ENCODE measurements at regions not wholly inside any gene's neighbourhood (a gene's known extent, or its start where the extent isn't known, plus 50 kb on each side); places are given as distances from the start of the nearest gene placed in this dataset.

DNA sequence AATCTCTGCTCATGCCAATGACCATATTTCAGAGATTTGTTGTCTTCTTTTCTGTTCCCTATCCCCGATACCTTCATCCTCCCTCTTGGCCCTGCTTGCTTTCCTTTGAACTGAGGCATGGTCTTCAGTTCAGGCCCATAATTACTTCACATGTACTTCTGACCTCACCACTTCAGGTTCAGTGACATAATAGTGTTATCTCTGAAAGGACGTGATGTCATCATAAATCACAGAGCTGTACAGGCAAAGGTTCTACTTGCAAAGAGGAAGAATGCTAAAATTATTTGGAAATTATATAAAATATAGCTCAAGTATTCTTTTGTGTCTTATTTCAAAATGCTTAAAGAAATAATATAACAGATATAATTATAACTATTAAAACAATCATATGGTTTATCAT is 230.3 kb upstream of the ESRRG start:
- Mint-ChIP-seq H3K27ac (no peak overlapping the region), H3K9me3 (peaks cover 12% of the 10 kb centered on the region), H3K4me3 (no peak overlapping the region), H3K27me3 (no peaks in the 10 kb centered on the region), H3K36me3 (ENCODE audit: low read depth) (no peaks in the 10 kb centered on the region), H3K4me1 (ENCODE audit: low read depth) (no peaks in the 10 kb centered on the region)

DNA sequence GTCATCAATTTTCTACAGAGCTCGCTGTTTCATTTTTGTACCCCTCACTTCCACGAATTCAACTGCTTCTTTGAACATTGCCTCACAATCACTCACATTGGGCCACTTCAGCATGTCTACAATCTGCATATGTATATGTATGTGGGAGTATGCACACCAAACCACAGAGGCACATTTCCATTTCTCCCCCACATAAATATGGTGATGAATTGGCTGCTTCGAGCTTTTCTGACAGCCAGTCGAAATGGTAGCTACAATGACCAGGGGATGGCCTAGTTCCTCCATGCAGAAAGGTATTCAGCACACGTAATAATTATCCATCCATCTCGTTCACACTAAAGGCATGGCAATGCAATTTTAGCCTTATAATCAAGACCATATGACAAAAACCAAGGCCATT is 229.6 kb upstream of the ESRRG start:
- H3K36me3 Mint-ChIP-seq (ENCODE audit: low read depth), result no peaks in the 10 kb centered on the region
- peaks cover 12% of the 10 kb centered on the region for H3K9me3 Mint-ChIP-seq
- no peak overlapping the region for H3K27ac Mint-ChIP-seq

DNA sequence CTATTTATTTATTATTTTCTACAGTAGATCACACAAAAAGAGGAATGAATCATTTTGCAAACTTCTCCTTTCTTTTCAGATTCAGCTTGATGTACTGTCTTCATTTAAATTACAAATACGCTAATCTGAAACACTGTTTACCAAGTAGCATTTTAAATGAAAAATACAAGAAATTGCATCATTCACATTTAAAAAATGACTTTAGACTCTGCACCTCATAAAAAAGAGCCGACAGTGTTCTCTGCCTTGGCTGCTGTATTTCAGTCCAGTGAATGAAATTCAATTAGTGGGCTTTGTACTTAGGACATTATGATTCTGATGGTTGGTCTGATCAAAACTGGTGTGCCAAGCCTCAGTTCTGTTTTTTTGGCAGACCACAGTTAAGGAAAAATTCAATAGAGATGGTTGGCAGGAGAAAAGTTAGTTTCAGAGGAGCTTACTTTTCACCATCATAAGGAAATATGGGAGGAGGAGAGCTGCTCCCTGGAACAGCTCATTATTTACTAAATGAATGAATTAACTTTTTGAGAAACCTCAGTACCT is 222.4 kb upstream of the ESRRG start:
- Mint-ChIP-seq H3K27ac (no peak overlapping the region), H3K4me3 (no peak overlapping the region), H3K4me1 (ENCODE audit: low read depth) (no peaks in the 10 kb centered on the region), H3K9me3 (peaks cover 4% of the 10 kb centered on the region), H3K27me3 (no peaks in the 10 kb centered on the region), H3K36me3 (ENCODE audit: low read depth) (no peaks in the 10 kb centered on the region)

More for the DNA sequence above, 229.6 kb upstream of the ESRRG start:
- Mint-ChIP-seq H3K4me3 (no peak overlapping the region), H3K27me3 (no peaks in the 10 kb centered on the region), H3K4me1 (ENCODE audit: low read depth) (no peaks in the 10 kb centered on the region)

DNA sequence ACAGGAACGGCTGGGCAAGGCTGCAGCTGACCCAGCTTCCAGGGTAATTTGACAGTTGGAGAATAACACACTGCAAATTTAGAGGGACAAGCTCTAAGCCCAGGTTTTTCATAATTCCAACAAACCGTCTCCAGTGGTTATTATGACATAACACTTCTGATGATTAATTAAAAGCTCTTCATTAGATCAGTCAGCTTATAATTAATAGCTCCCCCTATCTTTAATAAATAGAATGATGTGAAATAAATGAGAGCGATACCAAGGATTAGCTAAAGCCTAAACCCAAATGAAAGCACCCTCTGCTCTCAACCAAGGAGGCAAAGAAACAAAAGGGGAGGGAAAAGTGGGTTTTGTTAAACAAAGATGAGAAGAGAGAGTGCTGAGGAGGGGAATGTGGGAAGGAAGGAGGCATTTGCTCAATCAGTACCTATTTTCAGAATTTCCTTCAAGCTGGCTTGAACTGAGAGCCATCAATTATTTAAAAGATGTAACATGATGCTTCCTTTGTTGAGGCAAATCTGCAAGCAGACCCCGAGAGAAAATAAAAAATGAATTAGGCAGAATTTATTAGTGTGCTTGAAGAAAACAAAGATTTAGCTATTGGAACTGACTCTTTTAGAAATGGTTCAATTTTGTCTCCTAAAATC is 221.8 kb upstream of the ESRRG start:
- H3K4me1 Mint-ChIP-seq (ENCODE audit: low read depth), result no peaks in the 10 kb centered on the region
- no peak overlapping the region for H3K4me3 Mint-ChIP-seq
- H3K27ac Mint-ChIP-seq, result no peak overlapping the region
- no peaks in the 10 kb centered on the region for H3K36me3 Mint-ChIP-seq (ENCODE audit: low read depth)
- no peaks in the 10 kb centered on the region for H3K27me3 Mint-ChIP-seq
- H3K9me3 Mint-ChIP-seq, result peaks cover 4% of the 10 kb centered on the region

DNA sequence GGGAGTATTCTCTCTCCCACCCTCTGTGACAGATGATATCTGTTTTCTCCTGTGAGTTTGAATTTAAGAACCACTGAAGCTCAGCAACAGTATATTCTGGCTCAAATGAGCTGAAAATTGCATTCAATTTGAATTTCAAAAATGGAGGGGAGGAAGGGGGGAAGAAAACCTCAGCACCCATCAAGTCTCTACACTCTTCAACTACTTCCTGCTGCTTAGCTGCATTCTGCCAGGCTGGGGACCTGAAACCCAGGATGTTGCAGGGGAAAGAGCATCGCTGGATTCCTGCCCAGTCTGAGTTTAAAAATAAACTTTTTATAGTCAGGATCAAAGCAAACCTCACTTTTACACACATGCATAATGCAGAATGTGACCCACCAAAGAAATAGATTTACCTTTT is 214.3 kb upstream of the ESRRG start:
- no peak overlapping the region for H3K27ac Mint-ChIP-seq
- peaks cover 4% of the 10 kb centered on the region for H3K9me3 Mint-ChIP-seq
- H3K27me3 Mint-ChIP-seq, result no peaks in the 10 kb centered on the region
- no peaks in the 10 kb centered on the region for H3K36me3 Mint-ChIP-seq (ENCODE audit: low read depth)
- no peak overlapping the region for H3K4me3 Mint-ChIP-seq
- H3K4me1 Mint-ChIP-seq (ENCODE audit: low read depth), result no peaks in the 10 kb centered on the region

DNA sequence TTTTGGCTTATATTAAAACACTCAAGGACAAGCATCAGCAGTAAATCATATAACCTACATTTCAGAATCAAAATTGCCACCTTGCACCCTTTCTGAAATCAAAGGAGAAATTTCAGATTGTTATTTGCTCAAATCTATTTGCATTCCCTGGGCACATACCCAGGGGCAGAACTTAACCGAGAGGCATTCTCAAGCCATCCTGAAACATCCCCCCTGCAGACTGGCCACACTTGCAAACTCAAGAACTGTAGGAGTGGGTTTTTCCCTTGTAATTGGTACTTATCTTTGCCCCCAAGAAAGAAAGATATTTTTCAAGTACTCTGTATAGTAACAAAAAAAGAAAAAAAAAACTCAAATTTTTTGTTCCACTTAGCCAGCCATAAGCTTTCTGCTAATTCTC is 213.6 kb upstream of the ESRRG start:
- Mint-ChIP-seq H3K4me1 (ENCODE audit: low read depth) (no peaks in the 10 kb centered on the region), H3K9me3 (peaks cover 4% of the 10 kb centered on the region), H3K27me3 (no peaks in the 10 kb centered on the region), H3K27ac (no peak overlapping the region), H3K4me3 (no peak overlapping the region), H3K36me3 (ENCODE audit: low read depth) (no peaks in the 10 kb centered on the region)

DNA sequence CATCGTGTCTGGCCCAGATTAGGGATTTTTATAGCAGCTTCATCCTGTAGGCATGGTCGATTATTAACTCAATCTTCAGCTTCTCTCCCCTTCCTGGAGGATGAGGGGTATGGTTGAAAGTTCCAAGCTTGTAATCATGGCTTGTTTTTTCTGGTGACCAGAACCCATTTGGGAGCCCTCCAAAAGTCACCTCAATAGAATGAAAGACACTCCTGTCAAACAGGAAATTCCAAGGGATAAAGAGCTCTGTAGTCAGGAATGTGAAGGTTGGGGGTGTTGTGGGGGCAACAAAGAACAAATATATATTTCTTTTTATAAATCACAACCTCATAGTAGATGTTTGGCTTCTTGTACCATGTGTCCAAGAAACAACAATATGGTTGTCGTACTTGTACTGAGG is 212.7 kb upstream of the ESRRG start:
- no peak overlapping the region for H3K4me3 Mint-ChIP-seq
- no peaks in the 10 kb centered on the region for H3K36me3 Mint-ChIP-seq (ENCODE audit: low read depth)
- H3K27ac Mint-ChIP-seq, result no peak overlapping the region
- no peaks in the 10 kb centered on the region for H3K4me1 Mint-ChIP-seq (ENCODE audit: low read depth)
- no peaks in the 10 kb centered on the region for H3K27me3 Mint-ChIP-seq
- H3K9me3 Mint-ChIP-seq, result peaks cover 4% of the 10 kb centered on the region

DNA sequence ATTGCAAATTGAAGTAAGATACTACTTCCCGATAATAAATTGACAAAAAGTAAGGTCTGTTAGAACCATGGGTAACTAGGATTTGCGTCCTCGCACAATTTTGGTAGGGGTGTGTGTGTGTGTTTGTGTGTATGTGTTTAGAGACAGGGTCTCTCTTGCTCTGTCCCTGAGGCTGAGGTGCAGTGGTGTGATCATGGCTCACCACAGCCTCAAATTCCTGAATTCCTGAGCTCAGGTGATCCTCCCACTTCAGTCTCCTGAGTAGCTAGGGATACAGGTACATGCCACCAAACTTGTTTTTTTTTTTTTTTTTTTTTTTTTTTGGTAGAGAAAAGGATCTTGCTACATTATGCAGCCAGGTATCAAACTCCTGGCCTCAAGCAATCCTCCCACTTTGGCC is 209.2 kb upstream of the ESRRG start:
- no peaks in the 10 kb centered on the region for H3K36me3 Mint-ChIP-seq (ENCODE audit: low read depth)
- no peaks in the 10 kb centered on the region for H3K27me3 Mint-ChIP-seq
- H3K27ac Mint-ChIP-seq, result no peak overlapping the region
- H3K9me3 Mint-ChIP-seq, result no peaks in the 10 kb centered on the region
- no peak overlapping the region for H3K4me3 Mint-ChIP-seq
- no peaks in the 10 kb centered on the region for H3K4me1 Mint-ChIP-seq (ENCODE audit: low read depth)

DNA sequence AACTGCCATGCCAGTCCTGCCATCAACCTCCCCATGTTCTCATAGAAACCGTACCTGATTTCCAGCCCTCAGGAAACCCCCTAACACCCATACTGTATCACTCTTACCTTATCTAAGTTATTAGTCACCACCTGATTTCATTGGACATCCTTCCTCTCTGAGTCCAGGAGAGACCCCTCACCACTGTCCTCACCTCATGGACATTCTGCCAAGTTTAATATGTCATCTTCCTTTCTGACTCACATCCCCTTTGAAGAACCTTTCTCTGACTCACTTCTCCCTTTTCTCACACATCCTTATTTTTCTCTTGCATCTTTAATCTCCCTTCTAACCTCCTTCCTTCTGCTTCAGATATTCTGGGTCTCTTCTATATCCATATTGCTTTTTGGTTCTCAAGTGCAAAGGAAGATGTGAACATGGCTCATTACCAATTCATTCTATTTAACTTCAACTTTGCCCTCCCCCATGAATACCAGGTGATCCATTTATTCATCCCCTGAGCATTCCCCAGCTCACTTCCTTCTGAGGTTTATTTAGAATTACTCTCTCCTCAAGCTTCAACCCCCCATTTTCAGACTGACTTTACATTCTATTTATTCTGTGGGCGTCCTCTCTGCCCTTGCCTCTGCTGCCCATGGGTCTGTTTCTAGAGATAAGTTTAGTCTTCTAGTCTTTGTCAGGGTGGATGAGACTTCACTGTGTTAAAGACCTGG is 206.8 kb upstream of the ESRRG start:
- no peaks in the 10 kb centered on the region for H3K4me1 Mint-ChIP-seq (ENCODE audit: low read depth)
- no peak overlapping the region for H3K4me3 Mint-ChIP-seq
- no peaks in the 10 kb centered on the region for H3K36me3 Mint-ChIP-seq (ENCODE audit: low read depth)
- H3K27ac Mint-ChIP-seq, result no peak overlapping the region
- no peaks in the 10 kb centered on the region for H3K27me3 Mint-ChIP-seq
- no peaks in the 10 kb centered on the region for H3K9me3 Mint-ChIP-seq

DNA sequence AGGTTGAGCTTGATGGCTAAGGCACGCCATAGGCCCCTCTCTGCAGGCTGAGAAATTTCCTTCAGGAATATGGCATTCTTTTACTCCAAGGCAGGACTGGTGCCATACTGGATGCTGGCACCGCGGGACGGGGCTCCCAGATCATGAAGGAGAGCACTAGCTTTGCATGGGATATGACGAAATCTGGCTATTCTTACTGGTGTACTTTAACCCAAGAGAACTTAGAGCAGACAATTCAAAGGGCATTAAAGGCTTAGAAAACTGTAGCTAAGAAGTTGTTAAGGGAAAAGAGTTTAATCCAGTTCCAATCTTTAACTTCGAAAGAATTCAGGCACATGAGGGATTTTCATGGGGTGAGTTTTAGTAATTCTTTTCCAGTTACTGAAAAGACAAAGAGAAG is 204.4 kb upstream of the ESRRG start:
- H3K9me3 Mint-ChIP-seq, result no peaks in the 10 kb centered on the region
- H3K36me3 Mint-ChIP-seq (ENCODE audit: low read depth), result no peaks in the 10 kb centered on the region
- H3K27me3 Mint-ChIP-seq, result no peaks in the 10 kb centered on the region
- no peak overlapping the region for H3K27ac Mint-ChIP-seq
- H3K4me3 Mint-ChIP-seq, result no peak overlapping the region
- no peaks in the 10 kb centered on the region for H3K4me1 Mint-ChIP-seq (ENCODE audit: low read depth)

DNA sequence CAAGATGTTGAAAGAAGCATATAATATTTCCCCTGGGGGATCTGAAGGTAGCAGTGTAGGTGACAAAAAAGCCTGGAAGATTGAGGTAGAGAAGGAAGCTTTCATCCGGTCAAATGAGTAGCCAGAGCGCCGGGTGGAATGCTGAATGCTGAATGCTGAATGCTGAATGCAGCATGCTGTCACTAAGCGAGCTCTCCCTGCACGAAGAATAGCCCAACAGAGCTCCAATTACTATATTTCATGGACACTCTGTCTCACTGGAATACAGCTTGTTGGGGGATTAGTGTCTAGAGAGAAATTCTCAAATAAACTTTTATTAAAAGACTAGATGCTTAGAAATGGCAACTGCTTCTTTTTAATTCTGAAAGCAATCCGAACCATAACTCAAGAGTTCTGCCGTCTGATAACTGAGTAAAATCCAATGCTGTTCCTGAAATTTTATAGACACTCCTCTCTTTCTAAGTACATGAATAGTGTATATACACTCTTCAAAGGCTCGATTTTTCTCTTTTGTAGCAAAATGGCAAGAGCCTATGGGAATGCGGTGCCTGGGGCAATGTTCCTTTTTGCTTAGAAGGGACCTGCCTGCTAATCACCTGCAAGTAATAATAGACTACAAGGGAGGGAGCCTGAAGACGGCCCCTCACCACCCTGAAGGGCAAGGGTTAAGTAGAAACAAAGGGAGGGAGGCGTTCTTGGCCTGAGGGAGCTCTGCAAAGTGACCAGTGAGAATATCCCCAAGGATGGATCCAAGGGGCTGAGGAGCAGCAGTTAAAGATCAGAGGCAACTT is 203.7 kb upstream of the ESRRG start:
- no peak overlapping the region for H3K4me3 Mint-ChIP-seq
- H3K27ac Mint-ChIP-seq, result no peak overlapping the region
- H3K9me3 Mint-ChIP-seq, result no peaks in the 10 kb centered on the region
- H3K27me3 Mint-ChIP-seq, result no peaks in the 10 kb centered on the region
- no peaks in the 10 kb centered on the region for H3K4me1 Mint-ChIP-seq (ENCODE audit: low read depth)
- no peaks in the 10 kb centered on the region for H3K36me3 Mint-ChIP-seq (ENCODE audit: low read depth)

DNA sequence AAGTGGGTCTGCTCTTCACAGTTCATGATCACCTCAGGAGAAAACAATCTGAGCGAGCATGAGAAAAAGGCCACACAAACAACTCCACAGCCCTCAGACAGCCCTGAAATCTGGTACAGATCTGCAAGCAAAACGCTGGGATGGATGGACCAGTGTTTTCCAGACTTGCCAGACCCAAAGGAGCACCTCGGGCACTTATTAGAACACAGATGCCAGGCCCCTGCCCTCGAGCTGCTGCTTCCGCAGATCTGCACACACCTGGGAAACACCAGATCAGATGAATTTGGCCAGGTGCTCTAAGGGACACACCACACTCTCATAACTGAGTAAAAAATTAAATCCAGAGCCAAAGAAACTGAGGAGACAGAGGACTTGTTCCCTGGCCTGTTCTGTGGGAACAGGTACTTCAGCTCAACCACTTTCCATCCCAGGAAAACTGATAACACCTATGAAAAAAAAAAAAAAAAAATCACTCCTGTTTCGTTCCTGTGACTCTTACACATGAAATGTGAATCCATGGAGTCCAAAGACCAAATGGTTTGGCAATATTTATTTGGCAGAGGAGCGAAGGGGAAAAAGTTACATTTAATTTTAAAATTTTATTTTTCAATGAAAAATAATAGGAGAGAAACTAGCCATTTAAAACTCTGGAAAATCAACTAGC is 202.9 kb upstream of the ESRRG start:
- Mint-ChIP-seq H3K27me3 (no peaks in the 10 kb centered on the region), H3K27ac (no peak overlapping the region), H3K4me3 (no peak overlapping the region), H3K9me3 (no peaks in the 10 kb centered on the region), H3K4me1 (ENCODE audit: low read depth) (no peaks in the 10 kb centered on the region), H3K36me3 (ENCODE audit: low read depth) (no peaks in the 10 kb centered on the region)

DNA sequence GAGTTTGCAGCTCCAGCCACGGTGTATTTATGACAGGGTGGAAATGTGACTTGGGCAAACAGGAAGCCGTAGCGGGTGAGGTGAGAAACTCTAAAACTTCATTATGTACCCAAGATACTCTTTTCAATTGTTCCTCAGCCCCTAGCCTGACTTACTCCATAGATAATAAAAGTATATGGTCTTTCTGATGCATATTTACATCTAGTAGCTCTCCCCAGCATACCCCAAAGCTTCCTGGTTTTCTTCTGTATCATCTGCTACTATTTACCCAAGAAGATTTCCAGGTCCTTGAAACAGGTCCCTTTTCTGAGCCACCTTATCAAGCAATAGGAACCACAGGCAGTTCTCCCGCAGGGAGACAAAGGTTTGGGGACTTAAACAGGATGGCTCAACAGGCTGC is 201.5 kb upstream of the ESRRG start:
- H3K27ac Mint-ChIP-seq, result no peak overlapping the region
- no peak overlapping the region for H3K4me3 Mint-ChIP-seq
- H3K36me3 Mint-ChIP-seq (ENCODE audit: low read depth), result no peaks in the 10 kb centered on the region

DNA sequence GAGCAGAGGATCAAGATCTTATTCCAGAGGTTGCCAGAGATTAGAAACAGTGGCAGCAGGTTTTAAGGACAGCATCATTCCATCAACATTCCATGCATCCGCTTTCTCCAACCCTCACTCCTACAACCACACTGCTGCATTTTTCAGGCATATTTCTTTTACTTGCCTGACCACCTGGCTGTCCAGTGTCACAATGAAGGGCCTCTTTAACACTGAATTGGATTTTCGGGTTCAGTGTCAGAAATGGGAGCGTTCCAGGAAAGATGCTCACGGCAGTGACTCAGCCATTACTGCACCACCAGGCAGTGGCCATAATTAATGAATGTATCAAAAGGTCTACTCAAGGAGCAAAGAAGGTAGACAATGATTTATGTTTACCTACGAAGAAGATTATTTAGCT is 200.4 kb upstream of the ESRRG start:
- H3K36me3 Mint-ChIP-seq (ENCODE audit: low read depth), result no peaks in the 10 kb centered on the region
- H3K27me3 Mint-ChIP-seq, result no peaks in the 10 kb centered on the region
- H3K9me3 Mint-ChIP-seq, result no peaks in the 10 kb centered on the region
- H3K27ac Mint-ChIP-seq, result no peak overlapping the region
- no peak overlapping the region for H3K4me3 Mint-ChIP-seq
- no peaks in the 10 kb centered on the region for H3K4me1 Mint-ChIP-seq (ENCODE audit: low read depth)

More for the DNA sequence above, 201.5 kb upstream of the ESRRG start:
- Mint-ChIP-seq H3K4me1 (ENCODE audit: low read depth) (no peaks in the 10 kb centered on the region), H3K27me3 (no peaks in the 10 kb centered on the region), H3K9me3 (no peaks in the 10 kb centered on the region)

DNA sequence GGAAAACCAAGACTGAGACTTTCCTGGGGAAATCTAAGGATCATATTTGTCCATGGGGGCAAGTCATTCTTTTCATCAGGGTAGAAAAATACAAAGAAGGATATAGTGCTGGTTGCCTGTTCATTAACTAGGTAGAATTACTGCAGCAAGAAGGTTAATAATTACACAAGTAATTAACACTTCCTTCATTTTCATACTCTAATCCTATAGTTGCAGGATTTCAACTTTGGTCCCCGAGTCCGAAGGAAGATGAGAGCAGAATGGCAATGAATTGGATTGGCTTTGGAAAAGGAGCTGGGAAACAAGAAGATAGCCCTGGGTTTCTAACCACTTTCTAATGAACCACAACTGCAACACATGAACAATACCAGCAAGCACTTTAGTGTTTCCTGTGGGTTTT is 199.2 kb upstream of the ESRRG start:
- Mint-ChIP-seq H3K4me3 (no peak overlapping the region), H3K36me3 (ENCODE audit: low read depth) (no peaks in the 10 kb centered on the region), H3K27ac (no peak overlapping the region), H3K27me3 (no peaks in the 10 kb centered on the region), H3K4me1 (ENCODE audit: low read depth) (no peaks in the 10 kb centered on the region), H3K9me3 (no peaks in the 10 kb centered on the region)

Measured in stimulated activated naive CD8-positive, alpha-beta T cell treated with anti-CD3 and anti-CD28 coated beads, Interleukin-15, Interleukin-2, amounts not matched to agents 100 ng/mL and 50 ng/mL, for 24 hours (primary cell).